AG09309 (cell line): ENCODE measurements at regions not wholly inside any gene's neighbourhood (a gene's known extent, or its start where the extent isn't known, plus 50 kb on each side); places are given as distances from the start of the nearest gene placed in this dataset.
"Not testable (repeated sequence)": the region's sequence is repeated elsewhere in the genome, so short reads cannot be mapped to it uniquely, and the experiment has no call there.

Source experiments
- DNase-seq: peaks from one replicate; pipeline ENCODE4 v3.0.0-alpha.2; 2010; ENCODE audit warnings: low read depth
- H3K4me3 ChIP-seq: 2 replicates; pipeline ENCODE4 v1.5.1; 2011; ENCODE audit warnings: mild to moderate bottlenecking, low read depth, low read length, moderate library complexity; ENCODE audit not compliant: control insufficient read depth
- CTCF ChIP-seq: IDR thresholded peaks from 2 replicates; pipeline ENCODE4 v1.5.1; 2011; ENCODE audit warnings: mild to moderate bottlenecking, low read depth, low read length, inconsistent platforms; ENCODE audit not compliant: insufficient read depth, control insufficient read depth; ENCODE audit errors: missing control alignments

GRCh38 chr2:184308706-184309105, 289.6 kb upstream of the ZNF804A start:
- DNase-seq: no peak
- TF ChIP-seq CTCF: no peak
- no peak overlapping the region for H3K4me3 ChIP-seq

DNA sequence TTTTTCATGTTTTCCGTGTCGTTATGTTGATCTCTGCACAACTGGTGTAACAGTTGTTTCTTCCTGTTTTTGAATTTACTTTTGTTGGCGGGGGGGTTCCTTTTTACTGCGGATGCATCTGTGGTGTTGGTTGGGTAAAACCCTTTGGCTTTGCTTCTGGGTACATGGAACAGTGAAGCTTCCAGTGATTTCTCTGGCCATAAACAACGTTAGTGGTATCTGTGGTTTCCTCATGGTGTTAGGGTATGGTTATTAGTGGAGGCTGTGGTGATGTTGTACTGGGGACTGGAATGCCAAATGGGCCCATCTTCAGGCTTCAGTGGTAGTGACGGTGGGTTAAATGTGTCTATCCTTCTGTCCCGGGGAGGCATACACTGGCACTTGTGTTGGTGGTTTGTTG, 285.4 kb upstream of the ZNF804A start:
- no peak overlapping the region for H3K4me3 ChIP-seq
- DNase-seq: no peak
- TF ChIP-seq CTCF: no peak

DNA sequence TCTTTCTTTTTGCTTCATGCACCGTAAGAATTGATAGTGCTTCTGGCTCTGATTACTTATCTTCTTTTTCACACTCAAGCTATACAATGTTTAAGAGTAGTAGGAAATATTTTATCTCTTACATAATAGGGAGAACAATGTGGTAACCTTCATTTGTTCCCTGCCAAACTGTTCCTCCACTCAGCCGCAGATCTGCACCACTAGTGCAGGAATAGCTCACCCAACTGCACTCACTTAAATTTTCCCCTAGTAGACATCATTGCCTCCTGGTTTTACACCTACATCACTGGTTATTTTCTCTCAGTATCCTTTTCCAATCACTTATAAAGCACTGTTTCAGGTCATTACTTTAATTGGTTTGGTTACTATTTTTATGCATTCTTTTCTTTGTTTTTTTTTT, 283.5 kb upstream of the ZNF804A start:
- no peak for TF ChIP-seq CTCF
- no peak overlapping the region for H3K4me3 ChIP-seq
- no peak for DNase-seq

- no peak overlapping the region for H3K4me3 ChIP-seq
- DNase-seq: no peak
- no peak for TF ChIP-seq CTCF
These were observed 281.4 kb upstream of the ZNF804A start for GRCh38 chr2:184316921-184317320.

DNA sequence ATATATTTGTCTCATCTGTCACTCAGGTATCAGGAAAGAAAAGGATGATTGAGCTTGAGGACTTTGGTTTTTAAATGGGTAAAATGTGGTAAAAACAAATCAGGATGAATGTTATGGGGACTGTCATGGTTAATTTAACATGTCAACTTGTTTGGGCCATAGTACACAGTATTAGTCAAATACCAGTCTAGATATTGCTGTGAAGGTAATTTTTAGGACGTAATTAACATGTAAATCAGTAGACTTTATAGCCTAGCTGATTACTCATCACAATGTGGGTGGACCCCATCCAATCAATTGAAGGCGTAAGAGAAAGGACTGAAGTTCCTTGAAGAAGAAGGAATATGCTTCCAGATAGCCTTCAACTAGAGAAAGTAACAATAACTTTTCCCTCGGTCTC, 275.7 kb upstream of the ZNF804A start:
- no peak for DNase-seq
- TF ChIP-seq CTCF: no peak
- H3K4me3 ChIP-seq: no peak overlapping the region

GRCh38 chr2:184326066-184326465, 272.3 kb upstream of the ZNF804A start:
- no peak for DNase-seq
- H3K4me3 ChIP-seq: no peak overlapping the region
- TF ChIP-seq CTCF: no peak

- H3K4me3 ChIP-seq, DNase-seq: not testable (repeated sequence)
These were observed 270.5 kb upstream of the ZNF804A start for GRCh38 chr2:184327805-184328204.

DNA sequence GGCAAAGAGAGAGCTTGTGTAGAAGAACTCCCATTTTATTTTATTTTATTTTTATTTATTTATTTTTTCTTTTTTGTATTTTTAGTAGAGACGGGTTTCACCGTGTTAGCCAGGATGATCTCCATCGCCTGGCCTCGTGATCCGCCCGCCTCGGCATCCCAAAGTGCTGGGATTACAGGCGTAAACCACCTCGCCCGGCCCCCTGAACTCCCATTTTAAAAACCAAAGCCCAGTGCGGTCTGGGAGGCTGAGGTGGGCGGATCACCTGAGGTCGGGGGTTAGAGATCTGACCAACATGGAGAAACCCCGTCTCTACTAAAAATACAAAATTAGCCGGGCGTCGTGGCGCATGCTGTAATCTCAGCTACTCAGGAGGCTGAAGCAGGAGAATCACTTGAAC, 267.8 kb upstream of the ZNF804A start:
- not testable (repeated sequence) for H3K4me3 ChIP-seq, DNase-seq
